GM23338 (cell line): ENCODE measurements at regions not wholly inside any gene's neighbourhood (a gene's known extent, or its start where the extent isn't known, plus 50 kb on each side); places are given as distances from the start of the nearest gene placed in this dataset.

ENCODE experiments used
- CREB1 ChIP-seq: fragments of 250-450 bp; sonication (Bioruptor Pico); IDR thresholded peaks from 2 replicates; pipeline ENCODE4 v1.5.0; 2020; ENCODE audit warnings: low read depth, mild to moderate bottlenecking, moderate library complexity
- EZH2 ChIP-seq: fragments of 200-600 bp; sonication (generic); IDR thresholded peaks from one replicate; pipeline ENCODE4 v1.8.0; 2017; ENCODE audit warnings: antibody characterized with exemption, mild to moderate bottlenecking, low read depth; ENCODE audit not compliant: unreplicated experiment

DNA sequence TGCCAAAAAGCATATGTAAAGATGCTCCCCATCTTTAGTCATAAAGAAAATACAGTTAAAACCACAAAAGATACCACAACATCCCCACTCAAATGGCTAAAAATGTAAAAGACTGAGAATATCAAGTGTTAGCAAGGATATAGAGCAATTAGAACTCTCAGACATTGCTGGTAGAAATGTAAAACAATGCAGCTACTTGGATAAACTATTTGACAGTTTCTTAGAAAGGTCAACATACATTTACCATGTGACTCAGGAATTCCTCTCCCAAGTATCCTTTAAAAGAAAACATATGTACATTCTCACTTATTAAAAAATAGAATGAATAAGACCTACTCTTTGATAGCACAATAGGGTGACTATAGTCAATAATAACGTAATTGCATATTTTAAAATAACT is 173.7 kb downstream of the HNRNPD start:
- TF ChIP-seq EZH2 (no peak), CREB1 (no peak)
